Stimulated activated CD4-positive, alpha-beta T cell treated with anti-CD3 and anti-CD28 coated beads, Interleukin-12 subunit alpha, Interleukin-12 subunit beta, amount 100 ng/mL, for 48 hours (primary cell): ENCODE measurements at regions not wholly inside any gene's neighbourhood (a gene's known extent, or its start where the extent isn't known, plus 50 kb on each side); places are given as distances from the start of the nearest gene placed in this dataset.
"Not testable (repeated sequence)": the region's sequence is repeated elsewhere in the genome, so short reads cannot be mapped to it uniquely, and the experiment has no call there.

Experiments
- DNase-seq, 3 donors: peaks; one replicate each; pipeline ENCODE4 v3.0.0-alpha.2; 2020; ENCODE audit warnings: low read depth in 2 of 3, low spot score in 1 of 3

DNA sequence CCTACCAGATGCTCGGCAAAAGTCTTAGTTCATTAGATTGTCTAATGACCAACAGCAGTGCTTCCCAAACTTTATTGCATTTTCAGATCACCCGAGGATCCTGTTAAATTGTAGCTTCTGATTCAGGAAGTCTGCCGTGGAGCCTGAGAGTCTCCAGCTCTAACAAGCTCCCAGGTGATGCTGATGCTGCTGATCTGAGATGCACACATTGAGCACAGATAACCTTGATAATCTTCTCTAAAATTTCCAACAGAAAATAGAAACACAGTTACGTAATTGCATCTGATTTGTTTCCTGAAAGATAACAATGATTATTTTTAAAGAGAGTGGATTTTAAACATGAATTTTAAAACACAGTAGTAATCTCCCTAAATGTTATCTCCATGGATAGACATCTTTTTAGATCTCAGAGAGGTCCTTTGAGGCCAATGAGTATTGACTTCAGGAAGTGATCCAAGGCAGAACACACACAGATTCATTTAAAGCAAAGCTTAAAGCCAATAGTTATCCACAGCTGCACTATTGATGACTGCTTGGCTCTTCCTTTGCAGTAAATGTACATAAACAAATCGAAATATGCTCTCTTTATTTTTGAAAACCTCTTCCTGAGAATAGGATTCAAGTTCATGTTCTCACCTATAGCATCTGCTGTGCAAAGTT lies 122.8 kb upstream of the TNPO1 start:
- no peak for DNase-seq

- DNase-seq, result no peak
These were observed 123.6 kb upstream of the TNPO1 start for GRCh38 chr5:72692651-72693442.

DNA sequence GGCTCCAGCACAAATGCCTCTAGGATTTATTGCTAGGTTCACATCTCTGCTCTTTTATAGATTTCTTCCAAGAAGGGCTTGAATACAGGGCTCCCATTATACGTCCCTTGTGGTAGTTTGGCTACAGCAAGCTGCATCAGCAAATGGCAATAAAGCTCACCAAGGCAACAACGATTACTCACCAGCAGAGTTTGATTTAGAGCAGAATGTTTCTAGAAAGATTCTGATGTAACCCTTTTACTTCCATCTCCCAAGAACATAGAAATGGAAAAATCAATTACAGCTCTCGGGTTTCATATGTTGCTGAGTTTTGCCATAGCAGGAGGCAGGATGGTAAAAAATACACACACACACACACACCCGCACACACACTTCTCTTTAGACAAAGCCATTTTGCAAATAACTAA lies 124.2 kb upstream of the TNPO1 start:
- DNase-seq, result no peak

DNA sequence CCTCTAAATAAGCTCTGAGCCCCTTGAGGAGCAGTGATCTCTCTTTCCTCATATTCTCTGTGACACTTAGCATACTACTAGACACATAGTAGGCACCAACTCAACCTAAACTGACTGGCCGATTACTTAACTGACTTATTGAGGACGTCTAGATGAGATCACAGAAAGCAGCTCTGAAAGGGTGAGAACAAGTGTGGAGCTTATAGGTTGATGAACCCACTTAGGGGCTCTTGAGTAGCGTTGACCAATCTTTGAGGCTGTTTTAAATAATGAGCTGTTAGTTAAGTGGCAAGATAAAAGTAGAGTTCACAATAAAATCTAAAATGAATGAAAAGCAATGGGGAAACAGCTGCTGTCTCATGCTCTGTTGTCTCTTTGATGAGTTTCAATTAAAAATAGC lies 124.7 kb upstream of the TNPO1 start:
- no peak for DNase-seq

GRCh38 chr5:72688916-72689315 lies 127.5 kb upstream of the TNPO1 start:
- no peak for DNase-seq

DNA sequence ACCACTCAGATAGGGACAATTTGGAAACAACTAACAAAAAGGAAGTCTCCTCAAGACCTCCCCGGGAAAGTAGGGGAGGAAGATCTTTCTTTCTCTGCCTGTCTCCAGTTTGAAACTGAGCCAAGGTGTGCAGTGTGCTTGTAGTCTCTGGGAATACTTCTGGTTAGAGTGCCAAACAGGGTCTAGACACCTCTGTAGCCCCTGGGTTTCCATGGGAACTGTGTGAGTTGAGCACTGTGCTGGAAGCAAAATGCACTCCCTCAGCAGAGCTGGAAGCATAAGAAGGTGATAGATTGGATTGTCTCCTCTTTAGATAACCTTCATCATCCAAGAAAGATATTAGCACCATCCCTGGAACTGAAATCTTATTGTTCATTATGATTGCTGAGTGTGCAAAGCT lies 129.2 kb upstream of the TNPO1 start:
- no peak for DNase-seq

DNA sequence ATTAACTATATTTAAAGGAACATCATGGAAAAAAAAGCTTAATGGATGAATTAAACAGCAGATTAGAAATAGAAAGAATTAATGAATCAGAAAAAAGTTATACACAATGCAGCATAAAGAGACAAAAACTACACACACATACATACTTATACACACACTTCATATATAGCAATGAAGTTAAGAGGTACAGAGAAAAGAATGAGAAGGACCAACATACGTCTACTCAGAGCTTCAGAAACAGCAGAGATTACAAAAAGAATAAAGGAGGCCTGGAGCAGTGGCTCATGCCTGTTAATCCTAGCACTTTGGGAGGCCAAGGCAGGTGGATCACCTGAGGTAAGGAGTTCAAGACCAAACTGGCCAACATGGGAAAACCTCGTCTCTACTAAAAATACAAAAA lies 133.9 kb upstream of the TNPO1 start:
- no peak for DNase-seq

DNA sequence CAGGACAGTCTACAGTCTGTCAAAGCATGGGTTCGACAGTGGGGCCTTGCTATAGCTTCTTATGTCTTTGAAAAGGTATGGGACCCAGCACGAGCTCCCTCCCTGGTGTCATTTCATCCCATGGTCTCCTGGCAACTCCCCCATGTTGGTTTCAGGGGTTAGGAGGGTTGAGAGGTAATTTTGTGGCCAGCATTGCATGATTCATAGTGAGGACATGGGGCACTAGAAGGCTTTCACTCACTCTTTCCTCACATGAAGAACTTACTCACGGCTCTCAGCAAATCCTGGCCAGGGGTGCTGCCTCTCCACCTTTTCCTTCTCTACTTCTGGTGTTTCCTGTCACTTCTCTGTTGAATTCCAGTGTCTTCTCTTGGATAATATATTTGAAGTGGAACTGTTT lies 134.7 kb upstream of the TNPO1 start:
- no peak for DNase-seq

GRCh38 chr5:72677447-72677846 lies 139.0 kb upstream of the TNPO1 start:
- DNase-seq, result no peak

DNA sequence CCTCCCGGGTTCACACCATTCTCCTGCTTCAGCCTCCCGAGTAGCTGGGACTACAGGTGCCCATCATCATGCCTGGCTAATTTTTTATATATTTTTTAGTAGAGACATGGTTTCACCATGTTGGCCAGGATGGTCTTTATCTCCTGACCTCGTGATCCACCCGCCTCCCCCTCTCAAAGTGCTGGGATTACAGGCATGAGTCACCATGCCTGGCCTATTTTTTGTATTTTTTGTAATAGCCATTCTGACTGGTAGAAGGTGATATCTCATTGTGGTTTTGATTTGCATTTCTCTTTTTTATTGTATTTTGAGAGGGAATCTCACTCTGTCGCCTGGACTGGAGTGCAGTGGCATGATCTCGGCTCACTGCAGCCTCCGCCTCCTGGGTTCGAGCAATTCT lies 139.6 kb upstream of the TNPO1 start:
- DNase-seq, result not testable (repeated sequence)

- no peak for DNase-seq
These were observed 142.8 kb upstream of the TNPO1 start for GRCh38 chr5:72673623-72674022.

GRCh38 chr5:72673180-72673579 lies 143.3 kb upstream of the TNPO1 start:
- DNase-seq, result no peak

- no peak for DNase-seq
These were observed 148.8 kb upstream of the TNPO1 start for GRCh38 chr5:72667708-72668107.

DNA sequence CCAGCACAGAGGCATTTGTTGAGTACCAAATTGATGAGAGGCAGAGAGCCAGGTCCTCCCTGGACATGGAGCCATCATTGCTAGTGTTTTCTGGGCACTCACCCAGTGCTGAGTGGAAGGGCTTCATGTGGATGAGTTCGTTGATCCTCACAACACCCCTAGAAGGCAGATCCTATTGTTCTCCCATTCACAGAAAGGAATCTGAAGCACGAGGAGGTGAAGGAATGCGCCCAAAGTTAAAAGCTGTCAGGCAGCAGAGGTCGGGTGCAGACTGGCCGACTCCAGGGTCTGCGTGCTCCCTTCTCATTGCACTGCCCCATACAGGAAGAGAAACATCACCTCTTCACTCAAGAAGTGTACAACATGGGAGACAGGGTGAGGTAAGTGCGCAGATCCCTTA lies 153.5 kb upstream of the TNPO1 start:
- DNase-seq, result no peak

GRCh38 chr5:72662305-72662704 lies 154.2 kb upstream of the TNPO1 start:
- DNase-seq, result no peak

GRCh38 chr5:72661405-72661804 lies 154.2 kb upstream of the ZNF366 start:
- DNase-seq, result no peak

DNA sequence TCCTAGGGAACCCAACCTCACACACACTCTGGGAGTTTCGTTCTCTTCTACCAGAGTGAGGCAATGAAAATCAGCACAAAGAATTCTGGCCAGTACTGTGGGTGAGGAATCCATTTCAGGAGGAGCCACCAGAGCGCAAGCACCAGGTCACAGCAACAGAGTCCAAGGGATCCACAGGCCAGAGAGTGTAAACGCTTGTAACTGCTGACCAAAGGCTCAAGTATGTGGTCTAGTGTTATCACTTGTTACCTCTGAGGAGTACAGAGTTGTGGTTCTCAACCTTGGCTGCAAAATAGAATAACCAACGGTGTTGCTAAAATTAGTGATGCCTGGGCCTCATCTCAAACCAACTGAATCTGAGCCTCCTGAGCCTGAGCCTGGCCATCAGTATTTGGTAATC lies 152.5 kb upstream of the ZNF366 start:
- DNase-seq, result no peak

GRCh38 chr5:72658761-72659540 lies 151.7 kb upstream of the ZNF366 start:
- no peak for DNase-seq

DNA sequence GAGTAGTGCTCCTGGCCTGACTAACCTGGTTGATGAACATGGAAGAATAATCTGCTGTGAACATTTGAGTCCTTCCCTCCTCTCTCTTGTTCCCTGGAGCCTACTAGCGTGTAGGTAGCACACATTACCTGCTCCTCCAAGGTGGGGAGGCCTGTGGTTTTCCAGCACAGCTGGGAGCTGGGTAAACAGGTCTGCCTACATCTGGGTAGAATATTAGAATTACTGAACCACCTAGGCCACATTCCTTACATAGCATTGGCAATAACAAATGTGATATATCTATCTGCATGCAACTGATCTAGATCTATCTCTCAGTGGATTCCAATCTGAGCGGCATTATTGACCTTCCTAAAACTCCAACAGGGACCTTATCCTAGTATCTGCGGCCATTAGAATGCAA lies 151.0 kb upstream of the ZNF366 start:
- no peak for DNase-seq

DNA sequence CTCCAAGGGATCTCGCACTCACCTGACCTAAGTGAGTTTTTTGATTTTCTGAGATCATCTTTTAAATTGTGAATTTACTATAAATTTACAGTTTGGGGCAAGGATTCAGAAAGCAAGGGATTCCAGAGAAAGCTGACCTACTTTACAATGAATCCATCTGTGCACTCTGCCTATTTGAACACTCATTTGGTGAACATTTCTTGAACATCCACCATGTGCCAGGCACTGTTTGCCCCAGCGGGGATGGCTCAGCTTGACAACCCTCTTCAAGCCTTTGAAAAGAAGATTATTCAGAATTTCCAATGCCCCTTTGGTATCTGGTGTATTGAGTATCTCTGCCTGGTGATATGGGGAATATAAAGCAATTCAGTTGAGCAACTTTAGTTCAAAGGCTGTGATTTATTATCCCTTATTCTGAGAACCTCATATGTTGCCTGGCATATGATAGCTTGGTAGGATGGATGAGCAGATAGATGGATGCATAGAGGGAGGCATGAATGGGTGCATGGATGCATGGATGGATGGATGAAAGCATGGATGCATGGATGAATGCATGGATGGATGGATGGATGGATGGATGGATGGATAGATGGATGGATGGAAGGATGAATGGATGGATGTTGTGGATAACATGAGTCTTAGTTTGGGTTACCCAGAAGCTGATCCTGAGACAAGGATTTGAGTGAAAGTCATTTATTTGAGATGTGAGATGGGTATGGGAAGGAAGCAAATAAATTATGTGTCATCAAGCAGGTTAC lies 149.7 kb upstream of the ZNF366 start:
- DNase-seq, result no peak

- no peak for DNase-seq
These were observed 149.1 kb upstream of the ZNF366 start for GRCh38 chr5:72656331-72656730.
